ENCODE measurements at regions not wholly inside any gene's neighbourhood (a gene's known extent, or its start where the extent isn't known, plus 50 kb on each side); places are given as distances from the start of the nearest gene placed in this dataset.

DNA sequence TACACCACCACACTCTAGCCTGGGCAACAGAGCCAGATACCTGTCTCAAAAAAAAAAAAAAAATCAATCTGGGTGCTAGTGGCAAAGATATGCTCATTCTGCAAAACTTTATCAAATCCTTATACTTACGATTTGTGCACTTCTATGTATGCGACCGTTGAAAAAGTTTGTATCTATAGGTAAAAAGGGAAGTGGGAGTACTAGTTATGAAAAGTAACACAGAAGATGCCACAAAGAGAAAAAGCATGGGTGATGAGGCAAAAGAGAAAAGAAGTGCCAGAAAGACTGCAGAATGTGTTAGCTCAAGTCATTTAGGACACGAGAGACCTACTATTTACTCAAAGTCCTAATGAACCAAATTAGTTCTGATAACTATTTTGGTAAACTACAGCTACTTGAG lies 407.8 kb downstream of the SHQ1 start:
- no peak overlapping the region for H3K4me3 ChIP-seq (ENCODE audit: low read depth, low read length)
- TF ChIP-seq, protein P1, sequence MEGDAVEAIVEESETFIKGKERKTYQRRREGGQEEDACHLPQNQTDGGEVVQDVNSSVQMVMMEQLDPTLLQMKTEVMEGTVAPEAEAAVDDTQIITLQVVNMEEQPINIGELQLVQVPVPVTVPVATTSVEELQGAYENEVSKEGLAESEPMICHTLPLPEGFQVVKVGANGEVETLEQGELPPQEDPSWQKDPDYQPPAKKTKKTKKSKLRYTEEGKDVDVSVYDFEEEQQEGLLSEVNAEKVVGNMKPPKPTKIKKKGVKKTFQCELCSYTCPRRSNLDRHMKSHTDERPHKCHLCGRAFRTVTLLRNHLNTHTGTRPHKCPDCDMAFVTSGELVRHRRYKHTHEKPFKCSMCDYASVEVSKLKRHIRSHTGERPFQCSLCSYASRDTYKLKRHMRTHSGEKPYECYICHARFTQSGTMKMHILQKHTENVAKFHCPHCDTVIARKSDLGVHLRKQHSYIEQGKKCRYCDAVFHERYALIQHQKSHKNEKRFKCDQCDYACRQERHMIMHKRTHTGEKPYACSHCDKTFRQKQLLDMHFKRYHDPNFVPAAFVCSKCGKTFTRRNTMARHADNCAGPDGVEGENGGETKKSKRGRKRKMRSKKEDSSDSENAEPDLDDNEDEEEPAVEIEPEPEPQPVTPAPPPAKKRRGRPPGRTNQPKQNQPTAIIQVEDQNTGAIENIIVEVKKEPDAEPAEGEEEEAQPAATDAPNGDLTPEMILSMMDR (IDR thresholded peaks at IDR 0.05; ENCODE audit: borderline replicate concordance, insufficient read depth, low read depth, low read length), result no peak

DNA sequence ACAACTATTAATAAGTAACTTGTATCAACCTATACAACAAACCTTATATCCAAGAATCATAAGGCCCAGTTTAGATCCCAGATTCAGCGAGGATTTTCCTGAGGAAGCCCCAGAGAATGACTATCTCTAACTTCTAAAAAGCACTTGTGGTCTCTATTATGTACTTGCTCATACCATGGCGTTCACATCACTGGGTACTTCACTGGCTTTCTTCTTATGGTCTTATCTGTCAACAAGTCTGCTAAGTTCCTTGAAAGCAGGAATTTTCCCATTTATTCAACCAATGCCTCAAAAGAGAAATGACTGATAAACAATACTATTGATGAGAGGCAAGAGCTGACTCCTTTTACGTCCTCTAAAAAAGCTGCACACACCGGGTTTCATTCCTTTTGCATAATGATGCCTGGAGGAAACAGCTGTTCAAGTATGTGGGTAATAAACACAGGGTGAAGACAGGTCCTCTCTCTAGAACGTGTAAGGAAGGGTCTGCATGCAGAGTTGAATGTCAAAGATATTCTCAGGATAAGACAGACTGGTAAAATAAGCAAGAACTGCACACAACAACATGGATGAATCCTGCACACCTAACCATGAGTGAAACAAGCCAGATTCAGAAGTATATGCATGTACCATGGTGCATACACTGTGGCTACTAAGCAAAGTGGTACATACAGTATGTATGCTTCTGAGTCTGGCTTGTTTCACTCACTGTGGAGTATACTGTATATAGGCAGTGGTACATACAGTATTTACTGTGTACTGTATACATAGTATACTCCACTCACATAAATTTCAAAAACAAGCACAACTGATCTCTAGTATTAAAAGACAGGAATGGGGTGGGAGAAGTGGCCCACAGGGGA lies 408.7 kb downstream of the SHQ1 start:
- H3K4me3 ChIP-seq (ENCODE audit: low read depth, low read length), result no peak overlapping the region
- TF ChIP-seq, protein P1 (IDR thresholded peaks at IDR 0.05; ENCODE audit: borderline replicate concordance, insufficient read depth, low read depth, low read length), result no peak

DNA sequence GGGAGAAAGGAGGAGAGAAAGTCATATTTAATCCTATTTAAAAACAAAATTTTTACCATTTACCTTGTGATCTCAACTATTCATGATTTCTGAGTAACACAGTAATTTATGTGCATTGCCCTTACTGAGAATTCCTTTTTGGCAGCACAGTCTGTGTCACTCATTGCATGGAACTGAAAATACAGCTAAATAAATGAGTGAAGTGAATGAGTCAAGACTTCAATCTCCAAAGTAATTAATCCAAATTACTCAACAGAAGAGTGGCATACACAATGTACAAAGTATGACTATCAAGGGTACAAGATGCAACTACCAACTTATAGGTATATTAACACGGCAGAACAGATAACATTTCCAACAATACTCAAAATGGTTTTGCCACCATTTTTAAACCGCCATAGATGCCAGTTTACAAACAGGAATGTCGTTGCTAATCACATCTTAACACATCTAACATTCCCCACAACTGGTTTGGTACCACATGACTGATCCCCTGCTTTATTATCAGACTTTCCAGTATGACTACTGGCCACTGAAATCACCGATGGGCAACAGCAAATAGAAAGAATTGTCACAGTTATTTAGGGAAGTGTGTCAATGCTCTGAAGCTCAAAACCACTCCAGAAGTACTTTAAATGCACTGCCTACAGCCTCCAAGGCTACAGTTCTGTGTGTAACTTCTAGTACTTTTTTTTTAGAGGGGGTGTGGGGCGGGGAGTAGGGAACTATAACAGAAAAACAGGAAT lies 410.4 kb downstream of the SHQ1 start:
- no peak overlapping the region for H3K4me3 ChIP-seq (ENCODE audit: low read depth, low read length)
- TF ChIP-seq, protein P1 (IDR thresholded peaks at IDR 0.05; ENCODE audit: borderline replicate concordance, insufficient read depth, low read depth, low read length), result no peak

DNA sequence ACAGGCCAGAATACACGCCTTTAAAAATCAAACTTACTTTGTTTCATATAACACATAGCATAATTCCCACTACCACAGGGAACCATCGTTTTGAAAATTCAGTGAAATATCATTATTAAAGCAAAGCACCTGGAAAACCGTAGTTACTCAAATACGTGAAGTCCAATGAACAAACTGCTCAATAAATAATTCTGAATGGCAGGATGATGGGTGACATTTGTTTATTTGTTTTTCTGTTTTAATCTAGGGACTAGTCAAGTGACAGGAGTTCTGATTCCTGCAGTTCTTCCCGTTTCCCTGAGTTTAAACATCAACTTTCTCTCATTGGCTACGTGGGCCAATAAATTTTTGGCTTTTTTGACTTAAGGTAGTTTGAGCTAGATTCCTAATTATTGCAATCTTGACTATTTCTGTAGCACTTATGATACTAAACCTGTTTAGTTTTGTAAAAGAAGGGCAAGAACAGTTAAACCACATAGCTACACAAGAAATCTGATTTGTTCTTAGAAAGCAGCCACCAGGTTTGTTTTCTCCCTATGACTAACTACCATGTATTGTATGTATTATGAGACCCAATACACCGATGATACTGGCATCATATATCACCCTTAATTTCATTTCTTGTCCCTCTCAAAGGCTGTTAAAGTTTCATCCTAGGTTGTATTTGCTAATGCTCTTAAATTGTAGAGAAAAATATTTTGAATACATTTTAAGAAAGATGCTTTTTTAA lies 411.2 kb downstream of the SHQ1 start:
- TF ChIP-seq, protein P1 (IDR thresholded peaks at IDR 0.05; ENCODE audit: borderline replicate concordance, insufficient read depth, low read depth, low read length), result no peak
- H3K4me3 ChIP-seq (ENCODE audit: low read depth, low read length), result no peak overlapping the region

DNA sequence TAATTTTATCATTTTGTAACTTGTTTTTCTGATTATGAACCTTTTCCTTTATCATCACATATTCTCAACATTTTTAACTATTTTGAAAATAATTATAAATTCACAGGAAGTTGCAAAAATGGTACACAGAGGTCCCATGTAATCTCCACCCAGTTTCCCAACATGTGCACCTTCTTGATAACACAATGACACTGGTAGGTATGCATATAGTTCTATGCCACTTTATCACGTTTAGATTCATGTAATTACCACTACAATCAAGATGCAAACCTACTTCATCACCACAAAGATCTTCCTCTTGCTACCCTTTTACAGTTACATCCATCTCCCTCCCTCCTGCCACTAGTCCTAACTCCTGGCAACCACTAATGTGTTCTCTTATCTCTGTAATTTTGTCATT lies 413.9 kb downstream of the SHQ1 start:
- H3K4me3 ChIP-seq (ENCODE audit: low read depth, low read length), result no peak overlapping the region
- TF ChIP-seq, protein P1 (IDR thresholded peaks at IDR 0.05; ENCODE audit: borderline replicate concordance, insufficient read depth, low read depth, low read length), result no peak

DNA sequence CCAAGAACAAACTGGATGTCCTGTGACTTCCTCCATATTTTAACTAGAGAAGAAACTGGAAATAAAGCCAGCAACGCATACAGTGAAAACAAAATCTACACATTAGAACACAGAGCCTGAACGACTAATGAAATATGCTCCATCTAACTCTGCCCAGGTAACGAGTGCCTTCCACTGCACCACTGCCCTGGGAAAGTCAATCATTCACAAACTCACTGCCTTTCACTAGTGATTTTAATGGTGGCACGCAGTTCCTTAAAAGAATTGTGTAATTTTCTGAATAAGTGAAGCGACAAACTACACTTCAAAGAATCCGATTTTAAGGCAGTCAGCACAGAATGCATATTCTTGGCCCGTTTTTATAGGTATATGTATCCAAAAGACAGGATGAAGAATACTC lies 416.0 kb downstream of the SHQ1 start:
- TF ChIP-seq, protein P1 (IDR thresholded peaks at IDR 0.05; ENCODE audit: borderline replicate concordance, insufficient read depth, low read depth, low read length), result no peak
- no peak overlapping the region for H3K4me3 ChIP-seq (ENCODE audit: low read depth, low read length)

All from GM12875 (cell line).